CD4-positive, alpha-beta memory T cell (primary cell): ENCODE measurements at regions not wholly inside any gene's neighbourhood (a gene's known extent, or its start where the extent isn't known, plus 50 kb on each side); places are given as distances from the start of the nearest gene placed in this dataset.

ENCODE experiments used
- CTCF ChIA-PET: fragments of 350-600 bp; sonication (Branson Sonifier 250); formaldehyde crosslinking; loops from one replicate; lab custom pipeline; 2021; ENCODE audit warnings: inconsistent platforms; ENCODE audit not compliant: partially characterized antibody; lab: Charles Lee
- POLR2A ChIA-PET: fragments of 350-600 bp; sonication (Branson Sonifier 250); formaldehyde crosslinking; loops from one replicate; lab custom pipeline; 2021; ENCODE audit not compliant: partially characterized antibody; lab: Charles Lee
- DNase-seq, 5 donors: peaks; one replicate each; pipeline versions ENCODE4 v3.0.0 to v3.0.0-alpha.2; 2020 to 2022; ENCODE audit warnings: mixed read lengths in 1 of 5
- H3K27ac ChIP-seq: one replicate; pipeline ENCODE4 v1.7.0; 2013; ENCODE audit warnings: low read depth, low read length
- H3K27me3 ChIP-seq: 2 replicates; pipeline ENCODE4 v1.7.0; 2013; ENCODE audit warnings: mild to moderate bottlenecking, low read length, moderate library complexity; ENCODE audit not compliant: insufficient read depth
- H3K36me3 ChIP-seq: 2 replicates; pipeline ENCODE4 v1.7.0; 2013; ENCODE audit warnings: mild to moderate bottlenecking, low read length, moderate library complexity; ENCODE audit not compliant: insufficient read depth
- H3K4me1 ChIP-seq: 2 replicates; pipeline ENCODE4 v1.7.0; 2013; ENCODE audit warnings: mild to moderate bottlenecking, low read length, moderate library complexity; ENCODE audit not compliant: insufficient read depth
- H3K4me3 ChIP-seq, 2 donors: one replicate each; pipeline ENCODE4 v1.7.0; 2013; ENCODE audit warnings: low read length in 2 of 2, mild to moderate bottlenecking in 1 of 2
- H3K9me3 ChIP-seq, 2 donors: one replicate each; pipeline ENCODE4 v1.7.0; 2013; ENCODE audit warnings: low read length in 2 of 2, control low read depth in 1 of 2; ENCODE audit not compliant: control insufficient read depth in 1 of 2
- H3K27ac Mint-ChIP-seq, 7 donors: one replicate each; pipeline ENCODE4 v1.8.0; 2020 to 2021; ENCODE audit warnings: mixed read lengths in 7 of 7, mild to moderate bottlenecking in 6 of 7, inconsistent platforms in 3 of 7, moderate library complexity in 3 of 7
- H3K27me3 Mint-ChIP-seq, 2 donors: one replicate each; pipeline ENCODE4 v1.8.0; 2020 to 2021; ENCODE audit warnings: mixed read lengths in 2 of 2
- H3K36me3 Mint-ChIP-seq, 2 donors: one replicate each; pipeline ENCODE4 v1.8.0; 2020 to 2021; ENCODE audit warnings: mixed read lengths in 2 of 2, inconsistent platforms in 1 of 2, mild to moderate bottlenecking in 1 of 2
- H3K4me1 Mint-ChIP-seq, 4 donors: one replicate each; pipeline ENCODE4 v1.8.0; 2020 to 2021; ENCODE audit warnings: mixed read lengths in 4 of 4, mild to moderate bottlenecking in 1 of 4
- H3K4me3 Mint-ChIP-seq, 8 donors: one replicate each; pipeline ENCODE4 v1.8.0; 2020 to 2021; ENCODE audit warnings: mixed read lengths in 8 of 8, mild to moderate bottlenecking in 7 of 8, moderate library complexity in 6 of 8, inconsistent platforms in 3 of 8
- H3K9me3 Mint-ChIP-seq, 8 donors: one replicate each; pipeline ENCODE4 v1.8.0; 2020 to 2021; ENCODE audit warnings: mixed read lengths in 8 of 8, mild to moderate bottlenecking in 5 of 8, inconsistent platforms in 3 of 8, moderate library complexity in 1 of 8
- intact Hi-C: fragments of 100-400 bp; cut with micrococcal nuclease; formaldehyde crosslinking; loops from one replicate; pipeline ENCODE4 v1.15.1; 2023

- Mint-ChIP-seq H3K27me3 (no peaks in the 10 kb centered on the region), H3K9me3 (no peaks in the 10 kb centered on the region), H3K4me3 (no peak overlapping the region), H3K36me3 (peaks cover 0 to 1% of the 10 kb centered on the region in 2 donors), H3K27ac (peak overlapping the region in 1 of 7 donors; percentile 12), H3K4me1 (peaks cover 39 to 67% (median 53%) of the 10 kb centered on the region in 4 donors)
- Histone ChIP-seq H3K4me1 (peaks cover 70% of the 10 kb centered on the region), H3K4me3 (no peak overlapping the region), H3K9me3 (no peaks in the 10 kb centered on the region), H3K36me3 (no peaks in the 10 kb centered on the region), H3K27me3 (no peaks in the 10 kb centered on the region), H3K27ac (no peak overlapping the region)
- ChIA-PET CTCF (no interaction called here), POLR2A (interaction anchor here (1.1 to 2.8 kb wide), 2 partner anchors 9 to 27 kb away, joined by 3 to 11 read pairs; no protein-coding TSS in a partner anchor)
- DNase-seq = no peak
- intact Hi-C loops = no loop called here
Observed at GRCh38 chr1:234985007-234985370, 143.6 kb downstream of the TOMM20 start.

GRCh38 chr1:234983564-234984238 is 144.9 kb downstream of the TOMM20 start:
- intact Hi-C loops = no loop called here
- Mint-ChIP-seq H3K4me3 (no peak overlapping the region), H3K9me3 (no peaks in the 10 kb centered on the region), H3K4me1 (peaks cover 48 to 74% (median 61%) of the 10 kb centered on the region in 4 donors), H3K36me3 (peaks cover 0 to 3% of the 10 kb centered on the region in 2 donors), H3K27me3 (no peaks in the 10 kb centered on the region), H3K27ac (peak overlapping the region; percentile 5 to 91 (median 64))
- H3K4me3 ChIP-seq = no peak overlapping the region
- POLR2A ChIA-PET = interaction anchor here (0.9 to 2.5 kb wide), 3 partner anchors 21 to 372 kb away, joined by 3 to 7 read pairs (median 4); no protein-coding TSS in a partner anchor
- H3K36me3 ChIP-seq = no peaks in the 10 kb centered on the region
- DNase-seq = no peak
- CTCF ChIA-PET = interaction anchor here (0.5 to 1.8 kb wide), 3 partner anchors 9 to 484 kb away, joined by 3 to 4 read pairs (median 3); no protein-coding TSS in a partner anchor
- H3K27ac ChIP-seq = no peak overlapping the region
- H3K9me3 ChIP-seq = no peaks in the 10 kb centered on the region
- no peaks in the 10 kb centered on the region for H3K27me3 ChIP-seq
- H3K4me1 ChIP-seq = peaks cover 75% of the 10 kb centered on the region

- intact Hi-C loops = no loop called here
- Mint-ChIP-seq H3K27me3 (no peaks in the 10 kb centered on the region), H3K4me1 (peaks cover 47 to 74% (median 63%) of the 10 kb centered on the region in 4 donors), H3K27ac (peak overlapping the region in 6 of 7 donors; percentile 45 to 97 (median 70)), H3K36me3 (peaks cover 0 to 3% of the 10 kb centered on the region in 2 donors), H3K9me3 (no peaks in the 10 kb centered on the region), H3K4me3 (peak overlapping the region in 1 of 8 donors; percentile 1)
- ChIA-PET CTCF (no interaction called here), POLR2A (interaction anchor here (2.5 to 8.2 kb wide), 6 partner anchors 12 to 379 kb away, joined by 7 to 104 read pairs (median 82); partner anchors contain the start of gene IRF2BP2)
- H3K4me3 ChIP-seq = no peak overlapping the region
- H3K9me3 ChIP-seq = no peaks in the 10 kb centered on the region
- no peaks in the 10 kb centered on the region for H3K27me3 ChIP-seq
- no peak overlapping the region for H3K27ac ChIP-seq
- no peaks in the 10 kb centered on the region for H3K36me3 ChIP-seq
- DNase-seq = no peak
- H3K4me1 ChIP-seq = peaks cover 75% of the 10 kb centered on the region
Observed at GRCh38 chr1:234981758-234982157, 146.9 kb downstream of the TOMM20 start.

- Mint-ChIP-seq H3K27ac (peak overlapping the region; percentile 96 to 99 (median 97)), H3K36me3 (peaks cover 0 to 3% of the 10 kb centered on the region in 2 donors), H3K4me3 (peak overlapping the region in 7 of 8 donors; percentile 39 to 93 (median 74)), H3K4me1 (peaks cover 45 to 78% (median 62%) of the 10 kb centered on the region in 4 donors), H3K9me3 (no peaks in the 10 kb centered on the region), H3K27me3 (no peaks in the 10 kb centered on the region)
- ChIA-PET CTCF (interaction anchor here (1.0 to 6.1 kb wide), 6 partner anchors 10 to 369 kb away, joined by 3 to 33 read pairs (median 4); partner anchors contain the start of gene IRF2BP2), POLR2A (interaction anchor here (1.0 to 8.2 kb wide), 11 partner anchors 8 to 378 kb away, joined by 3 to 104 read pairs (median 27); partner anchors contain the start of gene IRF2BP2)
- Histone ChIP-seq H3K36me3 (no peaks in the 10 kb centered on the region), H3K9me3 (no peaks in the 10 kb centered on the region), H3K27ac (peak overlapping the region; percentile 88), H3K4me3 (peak overlapping the region in 1 of 2 donors; percentile 2), H3K4me1 (peaks cover 75% of the 10 kb centered on the region), H3K27me3 (no peaks in the 10 kb centered on the region)
- intact Hi-C loops = no loop called here
- peak in 4 of 5 donors; percentile 34 to 88 (median 40) for DNase-seq
Observed at GRCh38 chr1:234980645-234981396, 147.8 kb downstream of the TOMM20 start.

- ChIA-PET CTCF (interaction anchor here (1.0 to 6.1 kb wide), 8 partner anchors 9 to 368 kb away, joined by 3 to 33 read pairs (median 6); partner anchors contain the start of gene IRF2BP2), POLR2A (interaction anchor here (0.8 to 8.2 kb wide), 13 partner anchors 9 to 378 kb away, joined by 3 to 104 read pairs (median 23); partner anchors contain the start of gene IRF2BP2)
- Histone ChIP-seq H3K27me3 (no peaks in the 10 kb centered on the region), H3K4me3 (peak overlapping the region in 1 of 2 donors; percentile 2), H3K27ac (peak overlapping the region; percentile 88), H3K9me3 (no peaks in the 10 kb centered on the region), H3K4me1 (peaks cover 71% of the 10 kb centered on the region), H3K36me3 (no peaks in the 10 kb centered on the region)
- peak overlapping the region in 6 of 8 donors; percentile 38 to 93 (median 76) for H3K4me3 Mint-ChIP-seq
- no peak for DNase-seq
- peak overlapping the region; percentile 96 to 99 (median 97) for H3K27ac Mint-ChIP-seq
- peaks cover 0 to 3% of the 10 kb centered on the region in 2 donors for H3K36me3 Mint-ChIP-seq
- H3K9me3 Mint-ChIP-seq = no peaks in the 10 kb centered on the region
- intact Hi-C loops = no loop called here
- H3K4me1 Mint-ChIP-seq = peaks cover 49 to 83% (median 64%) of the 10 kb centered on the region in 4 donors
- no peaks in the 10 kb centered on the region for H3K27me3 Mint-ChIP-seq
Observed at GRCh38 chr1:234980291-234980644, 148.4 kb downstream of the TOMM20 start.

GRCh38 chr1:234979296-234980279 is 149.0 kb downstream of the TOMM20 start:
- peak overlapping the region in 1 of 2 donors; percentile 33 for H3K4me3 ChIP-seq
- Mint-ChIP-seq H3K4me3 (peak overlapping the region; percentile 49 to 93 (median 79)), H3K9me3 (no peaks in the 10 kb centered on the region), H3K27me3 (no peaks in the 10 kb centered on the region), H3K4me1 (peaks cover 49 to 87% (median 62%) of the 10 kb centered on the region in 4 donors), H3K27ac (peak overlapping the region; percentile 96 to 99 (median 97)), H3K36me3 (peaks cover 0 to 3% of the 10 kb centered on the region in 2 donors)
- intact Hi-C loops = loop anchor here (2.0 kb wide), 1 partner anchor 17 kb away; no protein-coding TSS in a partner anchor
- no peaks in the 10 kb centered on the region for H3K36me3 ChIP-seq
- peak in 1 of 5 donors; percentile 24 for DNase-seq
- no peaks in the 10 kb centered on the region for H3K9me3 ChIP-seq
- no peaks in the 10 kb centered on the region for H3K27me3 ChIP-seq
- peak overlapping the region; percentile 88 for H3K27ac ChIP-seq
- CTCF ChIA-PET = interaction anchor here (0.6 to 6.1 kb wide), 14 partner anchors 9 to 480 kb away, joined by 3 to 33 read pairs (median 5); partner anchors contain the start of gene IRF2BP2
- POLR2A ChIA-PET = interaction anchor here (0.5 to 8.2 kb wide), 27 partner anchors 7 to 1019 kb away, joined by 3 to 104 read pairs (median 4); partner anchors contain the start of genes COA6 and IRF2BP2
- peaks cover 70% of the 10 kb centered on the region for H3K4me1 ChIP-seq
